Effector memory CD4-positive, alpha-beta T cell (primary cell): ENCODE measurements at regions not wholly inside any gene's neighbourhood (a gene's known extent, or its start where the extent isn't known, plus 50 kb on each side); places are given as distances from the start of the nearest gene placed in this dataset.

Experiments
- DNase-seq, 3 donors: peaks; one replicate each; pipeline ENCODE4 v3.0.0-alpha.2; 2020
- H3K27ac ChIP-seq: 2 replicates; pipeline ENCODE4 v1.7.0; 2013; ENCODE audit warnings: mild to moderate bottlenecking, low read length, moderate library complexity; ENCODE audit not compliant: insufficient read depth, poor library complexity, severe bottlenecking
- H3K27me3 ChIP-seq: replicated peaks from 2 replicates; pipeline ENCODE4 v1.7.0; 2013; ENCODE audit warnings: mild to moderate bottlenecking, low read length; ENCODE audit not compliant: insufficient read depth, control insufficient read depth, poor library complexity, severe bottlenecking
- H3K36me3 ChIP-seq: 2 replicates; pipeline ENCODE4 v1.7.0; 2013; ENCODE audit warnings: mild to moderate bottlenecking, low read length, moderate library complexity; ENCODE audit not compliant: control insufficient read depth, insufficient read depth
- H3K4me1 ChIP-seq: 2 replicates; pipeline ENCODE4 v1.7.0; 2013; ENCODE audit warnings: low read length, mild to moderate bottlenecking; ENCODE audit not compliant: control insufficient read depth, insufficient read depth, poor library complexity, severe bottlenecking
- H3K4me3 ChIP-seq: 2 replicates; pipeline ENCODE4 v1.7.0; 2013; ENCODE audit warnings: low read length, low read depth, mild to moderate bottlenecking; ENCODE audit not compliant: insufficient read depth, poor library complexity, severe bottlenecking
- H3K9me3 ChIP-seq: 2 replicates; pipeline ENCODE4 v1.7.0; 2013; ENCODE audit warnings: mild to moderate bottlenecking, low read length, moderate library complexity; ENCODE audit not compliant: control insufficient read depth

GRCh38 chr3:22225161-22225560 is 474.2 kb upstream of the ZNF385D start:
- no peaks in the 10 kb centered on the region for H3K36me3 ChIP-seq
- H3K27ac ChIP-seq: no peak overlapping the region
- no peak overlapping the region for H3K4me3 ChIP-seq
- peaks cover 3% of the 10 kb centered on the region for H3K9me3 ChIP-seq
- no peak for DNase-seq
- H3K27me3 ChIP-seq: no peaks in the 10 kb centered on the region
- H3K4me1 ChIP-seq: no peaks in the 10 kb centered on the region

GRCh38 chr3:22228705-22229104 is 477.7 kb upstream of the ZNF385D start:
- Histone ChIP-seq H3K27ac (no peak overlapping the region), H3K36me3 (no peaks in the 10 kb centered on the region), H3K27me3 (no peaks in the 10 kb centered on the region), H3K4me1 (no peaks in the 10 kb centered on the region), H3K9me3 (peaks cover 3% of the 10 kb centered on the region), H3K4me3 (no peak overlapping the region)
- no peak for DNase-seq

DNA sequence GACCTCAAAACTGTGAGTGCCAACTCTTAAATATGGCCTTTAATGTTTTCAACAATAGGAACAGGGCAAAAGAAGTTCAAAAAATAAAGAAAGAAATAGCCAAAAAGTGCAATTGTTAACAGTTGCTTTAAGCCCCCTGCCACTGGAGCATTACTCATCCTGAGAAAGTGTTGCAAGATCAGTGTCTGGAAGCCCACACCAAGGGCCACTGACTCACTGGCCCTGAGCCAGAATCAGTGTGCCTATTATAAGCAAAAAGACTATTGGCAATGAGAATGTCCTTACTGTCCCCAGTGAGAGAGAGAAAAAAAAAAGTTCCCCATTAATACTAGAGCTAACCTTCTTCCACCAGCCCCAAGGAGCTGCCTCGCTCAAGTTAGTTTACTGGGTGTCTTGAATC is 480.1 kb upstream of the ZNF385D start:
- no peak overlapping the region for H3K4me3 ChIP-seq
- no peaks in the 10 kb centered on the region for H3K36me3 ChIP-seq
- H3K4me1 ChIP-seq: no peaks in the 10 kb centered on the region
- H3K9me3 ChIP-seq: peaks cover 3% of the 10 kb centered on the region
- no peak for DNase-seq
- no peak overlapping the region for H3K27ac ChIP-seq
- no peaks in the 10 kb centered on the region for H3K27me3 ChIP-seq

GRCh38 chr3:22236490-22237270 is 485.7 kb upstream of the ZNF385D start:
- no peaks in the 10 kb centered on the region for H3K36me3 ChIP-seq
- no peaks in the 10 kb centered on the region for H3K9me3 ChIP-seq
- DNase-seq: no peak
- H3K4me1 ChIP-seq: no peaks in the 10 kb centered on the region
- no peak overlapping the region for H3K4me3 ChIP-seq
- no peak overlapping the region for H3K27ac ChIP-seq
- H3K27me3 ChIP-seq: no peaks in the 10 kb centered on the region

GRCh38 chr3:22239011-22239410 is 488.0 kb upstream of the ZNF385D start:
- no peak for DNase-seq
- Histone ChIP-seq H3K4me3 (no peak overlapping the region), H3K27me3 (no peaks in the 10 kb centered on the region), H3K36me3 (no peaks in the 10 kb centered on the region), H3K27ac (no peak overlapping the region), H3K4me1 (no peaks in the 10 kb centered on the region), H3K9me3 (no peaks in the 10 kb centered on the region)

DNA sequence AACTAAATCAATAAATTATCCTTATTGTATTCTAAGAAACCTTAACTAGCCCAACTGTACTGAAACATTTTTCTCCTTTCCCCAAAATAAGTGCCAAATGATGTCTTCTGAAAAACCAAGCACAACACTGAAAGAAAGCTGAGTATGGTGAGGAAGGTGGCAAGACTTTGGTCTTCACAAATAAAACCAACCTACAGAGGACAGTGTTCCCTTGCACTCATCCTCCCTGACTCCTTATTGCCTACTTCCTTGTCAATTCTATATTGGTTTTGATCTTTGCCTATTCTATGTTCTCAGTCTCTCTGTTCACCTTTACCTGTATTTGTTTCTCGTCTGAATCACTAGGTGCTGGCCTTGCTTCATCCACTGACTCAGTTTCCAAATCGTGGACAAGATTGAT is 490.1 kb upstream of the ZNF385D start:
- no peak overlapping the region for H3K4me3 ChIP-seq
- no peaks in the 10 kb centered on the region for H3K4me1 ChIP-seq
- H3K36me3 ChIP-seq: no peaks in the 10 kb centered on the region
- no peak overlapping the region for H3K27ac ChIP-seq
- H3K27me3 ChIP-seq: no peaks in the 10 kb centered on the region
- DNase-seq: no peak
- H3K9me3 ChIP-seq: no peaks in the 10 kb centered on the region

GRCh38 chr3:22244761-22245521 is 493.9 kb upstream of the ZNF385D start:
- no peaks in the 10 kb centered on the region for H3K4me1 ChIP-seq
- no peaks in the 10 kb centered on the region for H3K27me3 ChIP-seq
- no peak overlapping the region for H3K4me3 ChIP-seq
- no peaks in the 10 kb centered on the region for H3K9me3 ChIP-seq
- no peaks in the 10 kb centered on the region for H3K36me3 ChIP-seq
- DNase-seq: no peak
- H3K27ac ChIP-seq: no peak overlapping the region

- no peak for DNase-seq
- H3K36me3 ChIP-seq: no peaks in the 10 kb centered on the region
- H3K4me1 ChIP-seq: no peaks in the 10 kb centered on the region
- no peak overlapping the region for H3K4me3 ChIP-seq
- H3K27ac ChIP-seq: no peak overlapping the region
- no peaks in the 10 kb centered on the region for H3K9me3 ChIP-seq
- no peaks in the 10 kb centered on the region for H3K27me3 ChIP-seq
These were observed 495.0 kb upstream of the ZNF385D start for GRCh38 chr3:22245811-22246583.

GRCh38 chr3:22249658-22250057 is 498.6 kb upstream of the ZNF385D start:
- Histone ChIP-seq H3K4me1 (no peaks in the 10 kb centered on the region), H3K4me3 (no peak overlapping the region), H3K27ac (no peak overlapping the region), H3K27me3 (no peaks in the 10 kb centered on the region), H3K36me3 (no peaks in the 10 kb centered on the region), H3K9me3 (no peaks in the 10 kb centered on the region)
- no peak for DNase-seq

GRCh38 chr3:22257252-22257651 is 506.2 kb upstream of the ZNF385D start:
- no peaks in the 10 kb centered on the region for H3K9me3 ChIP-seq
- no peak for DNase-seq

More at GRCh38 chr3:22257252-22257651, 506.2 kb upstream of the ZNF385D start:
- Histone ChIP-seq H3K4me1 (no peaks in the 10 kb centered on the region), H3K36me3 (no peaks in the 10 kb centered on the region), H3K27ac (no peak overlapping the region), H3K27me3 (no peaks in the 10 kb centered on the region), H3K4me3 (no peak overlapping the region)
